Subcutaneous abdominal adipose tissue (tissue), 5 donors: ENCODE measurements at regions not wholly inside any gene's neighbourhood (a gene's known extent, or its start where the extent isn't known, plus 50 kb on each side); places are given as distances from the start of the nearest gene placed in this dataset.
"Not testable (repeated sequence)": the region's sequence is repeated elsewhere in the genome, so short reads cannot be mapped to it uniquely, and the experiment has no call there.

Experiments
- H3K27ac ChIP-seq: one replicate; pipeline ENCODE4 v1.7.0; 2013; ENCODE audit warnings: low read depth, mild to moderate bottlenecking, inconsistent platforms, low read length, moderate library complexity
- H3K27me3 ChIP-seq, 5 donors: one replicate each; pipeline ENCODE4 v1.7.0; 2013; ENCODE audit warnings: low read length in 5 of 5, inconsistent platforms in 1 of 5; ENCODE audit not compliant: control insufficient read depth in 5 of 5, insufficient read depth in 4 of 5
- H3K36me3 ChIP-seq, 5 donors: one replicate each; pipeline ENCODE4 v1.7.0; 2013; ENCODE audit warnings: low read length in 5 of 5; ENCODE audit not compliant: control insufficient read depth in 5 of 5, insufficient read depth in 5 of 5
- H3K4me1 ChIP-seq, 5 donors: one replicate each; pipeline ENCODE4 v1.7.0; 2013; ENCODE audit warnings: low read length in 5 of 5, mild to moderate bottlenecking in 3 of 5, moderate library complexity in 1 of 5; ENCODE audit not compliant: control insufficient read depth in 5 of 5, insufficient read depth in 5 of 5
- H3K4me3 ChIP-seq, 5 donors: one replicate each; pipeline ENCODE4 v1.7.0; 2013; ENCODE audit warnings: low read length in 5 of 5, low read depth in 1 of 5
- H3K9ac ChIP-seq, 5 donors: one replicate each; pipeline ENCODE4 v1.7.0; 2013; ENCODE audit warnings: low read length in 5 of 5, mild to moderate bottlenecking in 4 of 5, moderate library complexity in 3 of 5
- H3K9me3 ChIP-seq, 5 donors: one replicate each; pipeline ENCODE4 v1.7.0; 2013; ENCODE audit warnings: low read length in 5 of 5; ENCODE audit not compliant: control insufficient read depth in 5 of 5
- donor health status: healthy.
- donor health status: healthy.
- donor health status: healthy.
- donor health status: healthy.
- donor health status: healthy.

DNA sequence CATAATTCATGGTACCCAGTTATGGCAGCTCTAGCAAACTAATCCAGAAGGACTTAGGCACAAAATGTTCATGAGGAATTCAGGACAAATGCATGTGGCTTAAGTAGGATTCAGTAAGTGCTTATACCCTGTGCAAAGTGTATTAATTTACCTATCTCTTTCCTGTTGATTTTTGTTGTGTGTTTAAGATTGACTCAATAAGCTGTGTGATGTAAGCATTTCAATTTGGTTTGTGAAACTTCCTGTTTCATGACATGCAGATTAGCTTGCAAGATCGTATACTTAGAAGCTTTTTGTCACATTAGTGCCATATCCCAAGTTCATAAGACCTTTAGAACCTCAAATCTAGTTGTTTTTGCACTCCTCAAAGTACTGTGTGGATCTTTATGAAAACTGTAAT lies 416.7 kb downstream of the ARL4A start:
- no peaks in the 10 kb centered on the region for H3K27me3 ChIP-seq
- H3K27ac ChIP-seq, result no peak overlapping the region

GRCh38 chr7:13105209-13105608 lies 417.8 kb downstream of the ARL4A start:
- peaks cover 0 to 7% (median 3%) of the 10 kb centered on the region in 5 donors for H3K9me3 ChIP-seq

More for the DNA sequence above, 416.7 kb downstream of the ARL4A start:
- Histone ChIP-seq H3K4me1 (no peaks in the 10 kb centered on the region), H3K9ac (no peak overlapping the region), H3K36me3 (no peaks in the 10 kb centered on the region), H3K9me3 (no peaks in the 10 kb centered on the region), H3K4me3 (no peak overlapping the region)

DNA sequence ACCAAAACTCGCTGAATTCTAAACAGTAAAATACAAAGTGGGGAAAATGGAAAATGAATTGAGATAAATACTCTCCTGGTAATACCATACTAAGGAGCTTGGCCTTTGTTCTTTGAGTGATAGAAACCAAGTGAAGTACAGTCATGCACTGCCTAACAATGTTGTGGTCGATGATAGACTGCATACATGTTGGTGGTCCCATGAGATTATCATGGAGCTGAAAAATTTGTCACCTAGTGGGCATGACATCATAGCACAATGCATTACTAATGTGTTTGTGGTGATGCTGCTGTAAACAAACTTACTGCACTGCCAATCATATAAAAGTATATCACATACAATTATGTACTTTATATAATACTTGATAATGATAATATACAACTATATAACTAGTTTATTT lies 419.1 kb downstream of the ARL4A start:
- Histone ChIP-seq H3K9ac (no peak overlapping the region), H3K9me3 (peaks cover 0 to 7% (median 3%) of the 10 kb centered on the region in 5 donors), H3K4me1 (no peaks in the 10 kb centered on the region), H3K27ac (no peak overlapping the region), H3K36me3 (no peaks in the 10 kb centered on the region), H3K27me3 (no peaks in the 10 kb centered on the region), H3K4me3 (no peak overlapping the region)

More at GRCh38 chr7:13105209-13105608, 417.8 kb downstream of the ARL4A start:
- H3K27ac ChIP-seq, result no peak overlapping the region
- H3K36me3 ChIP-seq, result no peaks in the 10 kb centered on the region
- H3K27me3 ChIP-seq, result no peaks in the 10 kb centered on the region
- no peak overlapping the region for H3K9ac ChIP-seq
- no peaks in the 10 kb centered on the region for H3K4me1 ChIP-seq
- H3K4me3 ChIP-seq, result no peak overlapping the region

GRCh38 chr7:13107291-13107690 lies 419.9 kb downstream of the ARL4A start:
- no peaks in the 10 kb centered on the region for H3K36me3 ChIP-seq
- peaks cover 0 to 7% (median 3%) of the 10 kb centered on the region in 5 donors for H3K9me3 ChIP-seq
- H3K4me3 ChIP-seq, result no peak overlapping the region
- no peaks in the 10 kb centered on the region for H3K27me3 ChIP-seq
- no peak overlapping the region for H3K27ac ChIP-seq
- no peaks in the 10 kb centered on the region for H3K4me1 ChIP-seq
- H3K9ac ChIP-seq, result no peak overlapping the region

DNA sequence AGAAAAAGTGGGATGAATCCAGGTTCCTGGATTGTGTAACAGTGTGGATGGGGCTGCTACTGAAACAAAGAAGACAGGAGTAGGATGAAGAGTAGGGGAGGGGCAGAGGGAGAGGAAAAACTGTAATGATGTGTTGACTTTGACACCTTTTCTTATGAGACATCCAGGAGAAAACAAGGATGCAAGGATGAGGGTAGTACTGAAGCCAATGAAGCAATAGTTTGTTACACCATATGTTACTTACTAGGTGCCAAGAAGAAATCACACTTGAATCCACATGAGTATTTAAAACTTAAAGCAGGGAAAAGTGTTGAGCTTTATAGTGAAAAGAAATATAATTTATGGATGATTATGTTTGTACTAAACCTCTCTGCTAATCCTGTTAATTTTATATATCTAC lies 420.6 kb downstream of the ARL4A start:
- H3K27ac ChIP-seq, result no peak overlapping the region
- peaks cover 0 to 7% (median 3%) of the 10 kb centered on the region in 5 donors for H3K9me3 ChIP-seq
- no peaks in the 10 kb centered on the region for H3K27me3 ChIP-seq
- no peak overlapping the region for H3K9ac ChIP-seq
- no peak overlapping the region for H3K4me3 ChIP-seq
- H3K4me1 ChIP-seq, result no peaks in the 10 kb centered on the region
- H3K36me3 ChIP-seq, result no peaks in the 10 kb centered on the region

DNA sequence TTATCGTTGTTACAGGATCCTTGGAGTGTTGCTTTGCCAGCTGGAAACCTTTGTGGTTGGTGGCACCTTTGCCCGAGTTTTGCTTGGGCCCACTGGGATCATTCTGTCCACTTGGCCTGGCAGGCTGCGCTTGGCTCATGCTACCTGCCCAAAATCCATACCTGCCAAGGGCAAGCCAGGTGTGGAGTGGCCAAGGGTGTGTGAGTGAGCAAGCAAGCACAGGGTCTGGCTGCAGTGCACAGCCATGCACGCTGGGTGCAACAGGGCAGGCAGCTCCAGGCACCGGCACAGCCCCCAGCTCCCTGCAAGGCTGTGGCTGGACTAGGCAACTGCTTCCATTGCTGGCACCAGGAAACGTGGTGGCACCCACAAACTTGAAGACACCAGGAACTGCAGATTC lies 421.8 kb downstream of the ARL4A start:
- Histone ChIP-seq H3K4me1 (no peaks in the 10 kb centered on the region), H3K4me3 (no peak overlapping the region), H3K27ac (no peak overlapping the region), H3K36me3 (no peaks in the 10 kb centered on the region), H3K27me3 (no peaks in the 10 kb centered on the region), H3K9ac (no peak overlapping the region), H3K9me3 (peaks cover 0 to 7% (median 3%) of the 10 kb centered on the region in 5 donors)

GRCh38 chr7:13110107-13110506 lies 422.7 kb downstream of the ARL4A start:
- H3K36me3 ChIP-seq, result no peaks in the 10 kb centered on the region
- H3K9ac ChIP-seq, result no peak overlapping the region
- H3K27ac ChIP-seq, result no peak overlapping the region
- H3K4me3 ChIP-seq, result no peak overlapping the region
- H3K9me3 ChIP-seq, result peaks cover 0 to 7% (median 3%) of the 10 kb centered on the region in 5 donors
- H3K27me3 ChIP-seq, result no peaks in the 10 kb centered on the region
- no peaks in the 10 kb centered on the region for H3K4me1 ChIP-seq

GRCh38 chr7:13111230-13111629 lies 423.8 kb downstream of the ARL4A start:
- Histone ChIP-seq H3K9me3 (peaks cover 0 to 7% (median 3%) of the 10 kb centered on the region in 5 donors), H3K9ac (no peak overlapping the region), H3K4me1 (no peaks in the 10 kb centered on the region), H3K4me3 (no peak overlapping the region), H3K36me3 (no peaks in the 10 kb centered on the region), H3K27me3 (no peaks in the 10 kb centered on the region), H3K27ac (no peak overlapping the region)

GRCh38 chr7:13114240-13114639 lies 426.8 kb downstream of the ARL4A start:
- H3K4me3 ChIP-seq, H3K36me3 ChIP-seq, H3K9me3 ChIP-seq, H3K4me1 ChIP-seq, H3K27ac ChIP-seq, H3K27me3 ChIP-seq, H3K9ac ChIP-seq: not testable (repeated sequence)

DNA sequence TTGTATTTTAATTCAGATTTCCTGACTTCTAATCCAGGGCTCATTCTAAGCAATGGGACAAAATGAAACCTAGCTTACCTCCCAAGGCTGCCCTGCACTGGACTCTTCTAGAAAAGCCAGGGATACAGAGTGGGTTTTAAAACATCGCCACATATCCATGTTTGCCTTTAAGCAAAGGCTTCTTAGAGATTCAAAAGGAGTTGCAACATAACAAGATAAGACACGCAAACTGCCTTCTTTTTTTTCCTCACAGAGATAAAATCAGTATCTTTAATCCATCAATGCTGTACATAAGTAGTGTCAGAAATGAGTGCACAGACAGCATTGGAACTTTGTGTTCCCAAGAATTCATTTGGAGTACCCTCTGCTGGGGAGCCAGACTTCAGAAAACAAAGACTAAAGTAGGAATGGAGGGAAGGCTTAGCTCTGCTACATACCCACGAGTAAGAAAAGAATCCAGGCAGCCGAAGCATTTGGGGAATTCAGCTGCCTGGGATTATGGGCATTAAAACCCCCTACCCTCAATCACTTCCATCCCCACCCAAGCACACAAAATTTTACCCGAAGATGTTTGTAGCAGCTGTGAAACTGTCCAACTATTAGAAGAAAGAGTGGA lies 427.8 kb downstream of the ARL4A start:
- no peak overlapping the region for H3K27ac ChIP-seq
- H3K9me3 ChIP-seq, result no peaks in the 10 kb centered on the region

More for the DNA sequence above, 427.8 kb downstream of the ARL4A start:
- no peaks in the 10 kb centered on the region for H3K36me3 ChIP-seq
- no peak overlapping the region for H3K4me3 ChIP-seq
- no peaks in the 10 kb centered on the region for H3K4me1 ChIP-seq
- H3K27me3 ChIP-seq, result no peaks in the 10 kb centered on the region
- no peak overlapping the region for H3K9ac ChIP-seq
